Lower leg skin (tissue), 4 donors: ENCODE measurements at regions not wholly inside any gene's neighbourhood (a gene's known extent, or its start where the extent isn't known, plus 50 kb on each side); places are given as distances from the start of the nearest gene placed in this dataset.

Experiments used
- DNase-seq, 2 donors: peaks; one replicate each; pipeline ENCODE4 v3.0.0-alpha.2; 2019; ENCODE audit warnings: low spot score in 2 of 2
- H3K4me3 ChIP-seq: fragments of 200-600 bp; sonication (generic); 2 replicates; pipeline ENCODE4 v1.5.1; 2017; ENCODE audit warnings: mild to moderate bottlenecking, low read depth; ENCODE audit not compliant: poor library complexity, severe bottlenecking
- POLR2A ChIP-seq, 2 donors: fragments of 450-650 bp; IDR thresholded peaks; one replicate each; pipeline ENCODE4 v1.6.1; 2016 to 2017; ENCODE audit warnings: antibody characterized with exemption in 2 of 2, mild to moderate bottlenecking in 1 of 2, moderate library complexity in 1 of 2
- WGBS, 2 donors: methylation state at CpG; one replicate each; pipeline ENCODE4 v1.1.5; 2018; 5-methylcytosine and 5-hydroxymethylcytosine counted together
- intact Hi-C: fragments of 100-400 bp; cut with DNase I; formaldehyde crosslinking; loops from one replicate; pipeline ENCODE4 v1.15.0; 2023; ENCODE audit warnings: low total_unique reads
- TF ChIP-seq, protein P1 (sequence below), 3 donors: fragments of 450-650 bp; IDR thresholded peaks; one replicate each; pipeline ENCODE4 v1.5.1; 2016; ENCODE audit warnings: antibody characterized with exemption in 3 of 3, mild to moderate bottlenecking in 3 of 3, moderate library complexity in 2 of 3

DNA sequence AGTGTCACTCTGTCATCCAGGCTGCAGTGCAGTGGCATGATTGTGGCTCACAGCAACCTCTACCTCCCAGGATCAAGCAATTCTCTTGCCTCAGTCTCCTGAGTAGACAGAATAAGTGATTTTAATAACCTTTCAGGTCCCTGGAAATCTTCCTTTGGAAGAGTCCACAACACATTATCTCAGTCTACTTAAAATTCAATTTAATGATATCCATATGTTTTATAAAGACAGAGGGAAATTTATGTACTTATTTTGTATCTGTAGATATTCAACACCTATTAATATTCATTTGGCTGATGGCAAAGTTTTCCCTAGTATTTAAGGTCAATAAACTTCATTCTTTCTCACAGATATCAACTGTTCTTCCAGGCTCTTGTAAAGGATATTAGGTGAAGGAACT lies 881.4 kb upstream of the GJE1 start:
- DNase-seq, result no peak
- TF ChIP-seq POLR2A (IDR thresholded peaks at IDR 0.05), result no peak
- TF ChIP-seq, protein P1, sequence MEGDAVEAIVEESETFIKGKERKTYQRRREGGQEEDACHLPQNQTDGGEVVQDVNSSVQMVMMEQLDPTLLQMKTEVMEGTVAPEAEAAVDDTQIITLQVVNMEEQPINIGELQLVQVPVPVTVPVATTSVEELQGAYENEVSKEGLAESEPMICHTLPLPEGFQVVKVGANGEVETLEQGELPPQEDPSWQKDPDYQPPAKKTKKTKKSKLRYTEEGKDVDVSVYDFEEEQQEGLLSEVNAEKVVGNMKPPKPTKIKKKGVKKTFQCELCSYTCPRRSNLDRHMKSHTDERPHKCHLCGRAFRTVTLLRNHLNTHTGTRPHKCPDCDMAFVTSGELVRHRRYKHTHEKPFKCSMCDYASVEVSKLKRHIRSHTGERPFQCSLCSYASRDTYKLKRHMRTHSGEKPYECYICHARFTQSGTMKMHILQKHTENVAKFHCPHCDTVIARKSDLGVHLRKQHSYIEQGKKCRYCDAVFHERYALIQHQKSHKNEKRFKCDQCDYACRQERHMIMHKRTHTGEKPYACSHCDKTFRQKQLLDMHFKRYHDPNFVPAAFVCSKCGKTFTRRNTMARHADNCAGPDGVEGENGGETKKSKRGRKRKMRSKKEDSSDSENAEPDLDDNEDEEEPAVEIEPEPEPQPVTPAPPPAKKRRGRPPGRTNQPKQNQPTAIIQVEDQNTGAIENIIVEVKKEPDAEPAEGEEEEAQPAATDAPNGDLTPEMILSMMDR (IDR thresholded peaks at IDR 0.05), result no peak
- no peak overlapping the region for H3K4me3 ChIP-seq
- intact Hi-C loops, result no loop called here

DNA sequence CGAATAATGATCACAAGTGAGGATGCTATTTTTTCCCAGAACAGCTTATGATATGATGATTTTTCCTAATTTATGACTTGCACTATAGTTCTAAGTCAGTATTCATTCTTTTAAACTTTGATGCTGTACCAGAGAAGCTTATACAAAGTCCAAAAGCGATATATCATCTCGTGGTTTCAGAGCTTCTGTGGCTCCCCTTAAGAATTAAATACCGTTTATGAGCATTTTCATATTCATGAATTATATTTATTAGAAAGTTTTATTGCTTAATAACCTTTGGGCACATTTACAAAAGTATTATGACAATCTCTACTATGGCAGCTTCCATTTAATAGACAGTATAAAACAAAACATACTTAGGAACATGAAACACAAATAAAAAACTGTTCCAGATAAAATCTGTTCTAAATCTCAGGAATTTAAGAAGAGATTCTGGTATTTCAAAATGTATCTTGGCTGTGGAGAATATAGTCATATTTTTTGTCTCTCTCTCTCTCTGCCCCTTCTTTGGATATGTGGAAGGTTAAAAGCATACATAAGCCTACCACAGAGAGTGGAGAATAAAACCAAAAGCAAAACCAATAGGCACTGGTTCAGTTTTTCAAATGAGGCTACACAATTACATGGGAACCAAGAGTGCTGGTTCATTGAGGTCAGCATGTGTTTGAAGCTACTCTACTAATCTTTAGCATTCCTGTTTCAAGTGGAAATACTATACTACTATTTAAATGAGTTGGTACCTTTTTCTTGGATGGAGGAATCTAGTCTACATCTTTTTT lies 884.5 kb upstream of the GJE1 start:
- DNase-seq, result no peak
- WGBS, 2 donors, result 51 to 53% methylated on average over 4 of the region's 4 CpGs
- no peak overlapping the region for H3K4me3 ChIP-seq
- no peak for TF ChIP-seq POLR2A (IDR thresholded peaks at IDR 0.05)
- TF ChIP-seq, protein P1 (IDR thresholded peaks at IDR 0.05), result no peak
- intact Hi-C loops, result no loop called here

DNA sequence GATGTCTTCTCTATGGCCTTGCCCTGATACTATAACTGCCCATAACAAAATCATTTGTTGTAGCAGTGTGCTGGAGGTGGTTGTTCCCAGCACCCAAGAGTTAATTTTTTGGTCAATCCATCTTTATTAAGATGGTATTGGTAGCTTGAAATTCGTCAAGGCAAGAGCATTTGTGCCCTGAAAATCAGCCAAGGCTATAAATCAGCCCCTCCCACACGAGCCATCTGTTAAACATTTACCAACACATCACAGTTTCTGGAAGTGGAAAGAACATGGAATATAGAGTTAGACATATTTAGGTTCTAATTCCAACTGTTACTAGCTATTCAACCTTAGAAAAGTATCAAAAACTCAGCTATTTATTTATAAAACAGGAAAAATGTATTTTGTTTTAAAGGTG lies 888.4 kb upstream of the GJE1 start:
- 10 to 16% methylated on average over 2 of the region's 2 CpGs for WGBS, 2 donors
- no peak for TF ChIP-seq POLR2A (IDR thresholded peaks at IDR 0.05)
- TF ChIP-seq, protein P1 (IDR thresholded peaks at IDR 0.05), result no peak
- intact Hi-C loops, result no loop called here
- H3K4me3 ChIP-seq, result no peak overlapping the region
- DNase-seq, result no peak

DNA sequence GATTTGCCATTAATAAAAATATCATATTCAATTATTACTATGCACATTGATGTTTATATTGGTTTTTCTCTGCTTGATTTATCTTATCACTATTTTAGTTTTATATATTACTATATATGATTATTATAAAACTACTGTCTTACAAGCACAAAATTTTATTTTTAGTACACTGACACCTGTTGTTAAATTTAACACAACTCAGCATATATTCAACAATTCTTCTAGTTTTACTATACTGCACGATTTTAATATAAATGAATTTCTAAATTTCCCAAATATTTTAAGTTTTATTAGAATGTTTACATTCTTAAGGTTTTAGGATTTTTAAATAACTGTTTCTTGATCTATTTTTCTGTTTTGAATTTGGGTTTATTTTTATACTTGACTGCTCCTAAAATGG lies 889.8 kb upstream of the GJE1 start:
- WGBS, 2 donors, result 75% methylated on average over 1 of the region's 1 CpG
- no peak for TF ChIP-seq POLR2A (IDR thresholded peaks at IDR 0.05)
- TF ChIP-seq, protein P1 (IDR thresholded peaks at IDR 0.05), result no peak
- no peak overlapping the region for H3K4me3 ChIP-seq
- intact Hi-C loops, result no loop called here
- DNase-seq, result no peak

DNA sequence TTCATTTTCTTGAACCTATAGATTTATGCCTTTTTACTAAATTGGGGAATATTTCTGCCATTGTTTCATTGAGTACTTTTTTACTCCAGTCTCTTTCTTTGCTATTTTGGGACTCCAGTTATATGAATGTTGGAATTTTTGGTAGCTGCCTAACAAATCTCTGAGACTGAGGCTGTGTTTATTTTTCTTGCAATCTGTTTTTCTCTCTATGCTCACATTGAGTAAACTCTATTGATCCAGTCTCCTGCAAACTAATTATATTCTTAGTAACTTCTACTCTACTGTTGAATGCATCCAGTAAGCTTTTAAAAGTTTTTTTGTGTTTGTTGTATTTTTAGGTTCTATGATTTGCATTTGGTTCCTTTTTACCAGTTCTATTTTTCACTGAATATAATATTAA lies 903.4 kb upstream of the GJE1 start:
- H3K4me3 ChIP-seq, result no peak overlapping the region
- no peak for TF ChIP-seq POLR2A (IDR thresholded peaks at IDR 0.05)
- intact Hi-C loops, result no loop called here

DNA sequence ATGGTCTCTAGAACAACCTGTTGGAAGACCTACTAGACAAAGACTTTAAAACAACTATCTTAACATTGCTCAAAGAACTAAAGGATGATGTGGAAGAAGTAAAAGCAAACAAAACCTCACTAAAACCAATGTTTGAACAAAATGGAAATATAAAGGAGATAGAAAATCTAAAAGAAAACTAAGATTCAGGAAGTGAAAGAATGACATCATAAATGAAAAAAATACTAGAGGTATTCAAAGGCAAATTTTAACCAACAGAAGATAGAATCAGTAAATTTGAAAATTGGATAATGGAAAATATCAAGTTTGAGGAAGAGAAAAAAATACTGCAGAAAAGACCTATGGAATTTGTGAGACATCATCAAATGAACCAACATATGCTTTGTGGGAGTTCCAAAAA lies 914.1 kb upstream of the GJE1 start:
- no peak overlapping the region for H3K4me3 ChIP-seq
- intact Hi-C loops, result no loop called here
- DNase-seq, result no peak
- TF ChIP-seq, protein P1 (IDR thresholded peaks at IDR 0.05), result no peak
- TF ChIP-seq POLR2A (IDR thresholded peaks at IDR 0.05), result no peak

More for the DNA sequence above, 903.4 kb upstream of the GJE1 start:
- no peak for DNase-seq
